ENCODE measurements at regions not wholly inside any gene's neighbourhood (a gene's known extent, or its start where the extent isn't known, plus 50 kb on each side); places are given as distances from the start of the nearest gene placed in this dataset.

DNA sequence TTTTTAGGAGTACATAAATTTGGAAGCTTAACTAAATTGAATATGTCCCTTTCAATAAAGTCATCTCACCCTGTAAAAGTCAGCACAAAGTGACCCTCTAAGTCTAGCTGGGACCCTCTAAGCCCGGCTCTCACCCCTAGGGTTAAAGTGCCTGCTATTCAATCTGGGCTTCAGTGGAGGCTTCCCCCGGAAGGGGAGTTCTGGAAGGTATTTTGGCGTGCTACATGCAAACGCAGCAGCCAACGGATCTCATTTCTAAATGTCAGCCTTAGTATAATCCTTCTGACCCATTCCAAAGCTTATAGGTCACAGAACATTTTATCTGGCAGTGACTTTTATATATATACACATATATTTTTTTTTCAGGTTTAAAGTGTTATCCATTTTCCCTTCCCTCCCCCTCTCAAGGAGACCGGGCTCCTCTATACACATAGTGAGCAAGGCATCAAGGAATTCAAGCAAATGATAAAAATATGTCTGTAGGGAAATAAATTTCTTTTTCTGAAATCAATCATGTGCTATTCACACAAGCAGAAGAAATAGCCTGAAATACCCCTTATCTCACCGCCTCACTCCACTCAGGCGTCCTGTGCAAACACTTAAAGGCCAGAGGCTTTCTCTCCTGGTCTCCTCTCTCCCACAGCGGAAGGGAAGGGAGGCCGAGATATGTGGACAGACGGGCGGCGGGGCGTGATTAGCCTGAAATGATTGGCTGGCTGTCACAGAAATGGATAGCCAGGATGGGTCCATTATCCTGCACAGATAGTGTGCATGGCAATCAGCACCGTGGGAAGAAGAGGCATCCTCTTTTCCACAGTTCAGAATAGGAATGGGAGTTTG, 301.7 kb downstream of the GALC start:
- TF ChIP-seq CTCF (IDR thresholded peaks at IDR 0.05) (no peak), POLR2AphosphoS5 (IDR thresholded peaks at IDR 0.05) (no peak), POLR2A (IDR thresholded peaks at IDR 0.05) (no peak)

All from breast epithelium (tissue), 3 donors.